Endothelial cell of umbilical vein (primary cell): ENCODE measurements at regions not wholly inside any gene's neighbourhood (a gene's known extent, or its start where the extent isn't known, plus 50 kb on each side); places are given as distances from the start of the nearest gene placed in this dataset.

Experiments used
- EZH2 ChIP-seq: IDR thresholded peaks from 2 replicates; pipeline ENCODE4 v1.6.1; 2012; ENCODE audit warnings: borderline replicate concordance, low read depth, mild to moderate bottlenecking, moderate library complexity, low read length, inconsistent platforms; ENCODE audit not compliant: severe bottlenecking
- FOS ChIP-seq: IDR thresholded peaks from 2 replicates; pipeline ENCODE4 v1.6.1; 2011; ENCODE audit warnings: mild to moderate bottlenecking, low read length, moderate library complexity, borderline replicate concordance; ENCODE audit not compliant: insufficient read depth
- JUN ChIP-seq: IDR thresholded peaks from 2 replicates; pipeline ENCODE4 v1.6.1; 2011; ENCODE audit warnings: borderline replicate concordance, low read depth; ENCODE audit not compliant: insufficient read length, insufficient read depth
- MYC ChIP-seq: IDR thresholded peaks from one replicate; pipeline ENCODE4 v1.6.1; 2011; ENCODE audit warnings: mild to moderate bottlenecking, low read depth, low read length
- POLR2A ChIP-seq: IDR thresholded peaks from 2 replicates; pipeline ENCODE4 v1.6.1; 2012; ENCODE audit warnings: low read depth, mild to moderate bottlenecking, control low read depth, low read length
- POLR2AphosphoS5 ChIP-seq: IDR thresholded peaks from 2 replicates; pipeline ENCODE4 v1.6.1; 2012; ENCODE audit warnings: low read depth, mild to moderate bottlenecking, control low read depth, low read length, moderate library complexity; ENCODE audit not compliant: insufficient read depth
- TF ChIP-seq, protein P1 (sequence below), 2 donors: IDR thresholded peaks; 1 replicate in 1 of 2; 2 replicates in 1 of 2; pipeline ENCODE4 v1.5.1; 2011; ENCODE audit warnings: low read length in 2 of 2, mild to moderate bottlenecking in 2 of 2, moderate library complexity in 2 of 2, control low read depth in 1 of 2, inconsistent platforms in 1 of 2, low read depth in 1 of 2; ENCODE audit not compliant: insufficient read depth in 1 of 2; ENCODE audit errors: extremely low read depth in 1 of 2

- TF ChIP-seq, protein P1, sequence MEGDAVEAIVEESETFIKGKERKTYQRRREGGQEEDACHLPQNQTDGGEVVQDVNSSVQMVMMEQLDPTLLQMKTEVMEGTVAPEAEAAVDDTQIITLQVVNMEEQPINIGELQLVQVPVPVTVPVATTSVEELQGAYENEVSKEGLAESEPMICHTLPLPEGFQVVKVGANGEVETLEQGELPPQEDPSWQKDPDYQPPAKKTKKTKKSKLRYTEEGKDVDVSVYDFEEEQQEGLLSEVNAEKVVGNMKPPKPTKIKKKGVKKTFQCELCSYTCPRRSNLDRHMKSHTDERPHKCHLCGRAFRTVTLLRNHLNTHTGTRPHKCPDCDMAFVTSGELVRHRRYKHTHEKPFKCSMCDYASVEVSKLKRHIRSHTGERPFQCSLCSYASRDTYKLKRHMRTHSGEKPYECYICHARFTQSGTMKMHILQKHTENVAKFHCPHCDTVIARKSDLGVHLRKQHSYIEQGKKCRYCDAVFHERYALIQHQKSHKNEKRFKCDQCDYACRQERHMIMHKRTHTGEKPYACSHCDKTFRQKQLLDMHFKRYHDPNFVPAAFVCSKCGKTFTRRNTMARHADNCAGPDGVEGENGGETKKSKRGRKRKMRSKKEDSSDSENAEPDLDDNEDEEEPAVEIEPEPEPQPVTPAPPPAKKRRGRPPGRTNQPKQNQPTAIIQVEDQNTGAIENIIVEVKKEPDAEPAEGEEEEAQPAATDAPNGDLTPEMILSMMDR (IDR thresholded peaks at IDR 0.05; ENCODE audit: extremely low read depth in 1 of 2, insufficient read depth in 1 of 2, low read depth in 1 of 2, low read length in 2 of 2), result no peak
- no peak for TF ChIP-seq POLR2A
- TF ChIP-seq EZH2, result no peak
- TF ChIP-seq JUN, result no peak
- no peak for TF ChIP-seq FOS
- TF ChIP-seq POLR2AphosphoS5, result no peak
- no peak for TF ChIP-seq MYC
Measured at GRCh38 chr2:22697054-22697788, 687.8 kb upstream of the KLHL29 start.
